NCI-H2107 treated with DMSO at 0.1 percent for 48 hours (cell line): ENCODE measurements at regions not wholly inside any gene's neighbourhood (a gene's known extent, or its start where the extent isn't known, plus 50 kb on each side); places are given as distances from the start of the nearest gene placed in this dataset.

Experiments
- DNase-seq: peaks from one replicate; lab custom pipeline; 2025; ENCODE audit not compliant: unreplicated experiment; lab: John Stamatoyannopoulos, UW

DNA sequence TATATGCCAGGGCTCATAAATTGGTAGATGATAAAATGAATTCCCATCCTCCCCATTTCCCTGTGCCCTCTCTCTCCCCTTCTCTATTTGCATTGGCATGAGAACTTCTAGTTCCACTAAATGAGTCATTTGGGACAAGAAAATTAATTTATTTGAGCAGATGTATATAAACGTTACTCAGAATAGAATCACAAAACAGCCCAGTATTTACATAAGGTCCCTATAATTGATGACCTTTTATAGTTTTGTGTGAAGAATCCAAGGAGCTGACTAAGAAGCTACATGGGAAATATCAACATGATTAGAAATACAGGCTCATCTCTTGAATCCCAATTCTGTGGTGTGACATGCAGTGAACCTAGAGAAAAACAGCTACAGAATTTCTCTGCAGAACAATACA is 617.7 kb upstream of the NR2F2 start:
- no peak for DNase-seq

DNA sequence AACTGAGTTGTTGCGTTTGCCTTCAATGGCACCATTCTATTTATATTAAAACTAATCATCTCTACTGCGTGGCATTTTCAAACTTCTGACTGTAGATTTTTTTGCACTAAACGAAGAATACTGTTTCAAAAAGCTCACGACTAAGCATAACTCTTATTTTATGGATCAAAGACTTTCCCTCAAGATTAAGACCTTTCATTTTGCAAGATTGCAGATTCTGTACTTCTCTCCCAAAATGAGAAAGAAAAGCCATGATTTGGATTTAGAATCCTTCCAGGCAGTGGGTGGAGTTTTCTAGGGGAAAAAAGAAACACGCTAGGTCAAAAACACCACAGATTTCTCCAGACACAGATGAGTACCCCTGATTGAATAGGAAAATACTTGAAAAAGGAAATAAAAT is 617.2 kb upstream of the NR2F2 start:
- DNase-seq = no peak

DNA sequence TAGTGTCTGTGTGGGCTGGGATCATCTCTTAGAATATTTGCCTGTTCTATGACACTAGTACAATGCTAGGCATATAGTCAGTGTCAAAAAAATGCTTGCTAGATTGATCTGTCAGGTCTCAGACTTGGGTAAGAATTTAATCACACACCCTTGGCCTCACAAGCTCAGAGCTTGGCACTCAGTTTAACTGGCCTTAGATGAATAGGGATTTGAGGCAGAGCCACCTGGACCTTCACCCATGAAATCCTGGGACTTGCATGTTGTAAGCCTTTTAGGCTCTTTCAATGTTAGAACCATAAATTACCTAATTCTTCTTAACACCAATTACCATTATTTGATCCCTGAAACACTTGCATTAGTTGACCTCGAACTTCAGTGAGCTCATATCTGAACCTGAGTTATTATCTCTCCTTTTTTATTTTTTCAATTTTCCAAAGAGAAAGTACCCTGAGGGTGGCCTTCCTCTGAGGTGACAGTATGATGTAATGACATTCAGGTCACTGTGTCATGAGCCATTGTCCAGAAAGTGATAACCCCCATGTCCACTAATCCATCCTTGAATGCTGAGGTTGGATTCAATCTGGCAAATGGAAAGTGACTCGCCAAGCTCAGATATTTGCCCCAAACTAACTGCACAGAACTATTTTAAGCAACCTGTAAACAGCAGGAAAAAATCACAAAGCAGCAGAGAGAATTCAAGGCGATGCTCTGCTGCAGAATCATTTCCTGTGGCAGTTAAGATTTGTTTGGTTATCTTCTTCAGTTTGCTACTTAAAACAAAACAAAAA is 615.2 kb upstream of the NR2F2 start:
- DNase-seq = no peak

DNA sequence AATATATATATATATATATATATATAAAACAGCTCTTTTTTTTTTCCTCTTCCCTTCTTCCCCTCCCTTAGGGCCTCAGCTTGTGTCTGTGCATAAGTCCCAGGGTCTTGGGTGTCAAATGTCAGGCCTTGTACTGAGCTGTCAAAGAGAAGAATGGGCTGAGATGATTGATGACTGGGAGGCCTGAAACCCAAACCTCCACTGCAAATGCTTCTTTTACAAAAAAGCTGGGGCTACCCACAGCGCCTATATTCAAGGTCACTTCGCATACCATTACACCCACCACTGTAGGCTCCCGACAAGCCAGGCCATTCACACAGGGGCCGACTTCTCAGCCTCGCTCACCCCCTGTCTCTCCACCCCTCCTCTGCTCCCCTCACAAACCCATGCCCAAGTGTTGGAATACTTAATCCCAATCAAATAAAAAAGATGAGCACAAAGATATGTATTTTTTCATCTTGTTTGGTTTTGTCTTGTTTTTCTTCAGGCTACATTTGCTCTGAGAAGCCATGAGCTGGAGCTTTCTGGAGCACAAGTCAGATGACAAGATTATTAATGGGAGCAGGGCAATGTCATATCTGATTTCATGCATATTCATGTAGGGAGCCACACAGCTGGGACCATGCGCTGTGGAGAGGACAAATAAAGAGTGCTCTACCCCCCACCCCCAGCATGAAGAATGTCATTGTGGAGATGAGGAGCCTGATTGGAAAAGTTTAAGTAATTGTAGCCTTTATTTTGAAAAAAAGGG is 614.4 kb upstream of the NR2F2 start:
- DNase-seq = peak; percentile 43

GRCh38 chr15:95716708-95717107 is 613.8 kb upstream of the NR2F2 start:
- DNase-seq = no peak

- no peak for DNase-seq
Observed at GRCh38 chr15:95718441-95718840, 612.1 kb upstream of the NR2F2 start.

GRCh38 chr15:95724908-95725633 is 605.4 kb upstream of the NR2F2 start:
- DNase-seq = no peak

DNA sequence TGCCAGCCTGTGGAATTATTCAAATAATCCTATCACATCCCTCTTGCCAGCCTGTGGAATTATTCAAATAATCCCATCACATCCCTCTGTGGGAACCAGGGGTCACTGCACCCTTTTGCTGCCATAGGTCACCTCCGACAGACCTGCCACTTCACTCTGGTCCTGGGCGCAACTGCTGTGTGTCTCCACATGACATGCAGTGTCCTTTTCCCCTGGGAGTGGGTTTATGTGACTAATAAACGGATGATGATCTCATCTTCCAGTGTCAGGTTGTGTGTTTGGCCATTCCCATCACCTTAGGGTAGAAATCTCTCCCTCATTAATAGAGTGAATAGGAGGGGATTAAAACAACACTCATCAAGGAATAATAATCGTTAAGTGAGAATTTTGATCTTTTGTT is 603.6 kb upstream of the NR2F2 start:
- no peak for DNase-seq

DNA sequence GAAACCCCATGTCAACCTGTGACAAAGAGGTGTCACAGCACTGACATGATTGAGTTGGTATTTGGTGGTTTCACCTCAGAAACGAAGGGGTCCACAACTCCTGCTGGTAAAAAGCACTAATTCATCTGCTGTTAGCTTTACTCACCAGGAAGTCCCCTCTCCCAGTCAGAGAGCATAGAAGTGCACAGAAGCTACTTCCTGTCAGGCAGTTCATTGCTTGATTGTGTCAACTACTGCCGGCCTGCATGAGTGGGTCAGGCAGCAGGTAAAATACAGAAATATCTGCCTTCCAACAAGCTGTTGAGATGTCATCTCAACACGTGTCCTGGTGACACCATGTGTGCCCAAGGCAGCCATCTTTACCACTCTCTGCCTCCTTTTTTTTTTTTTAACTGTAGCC is 596.6 kb upstream of the NR2F2 start:
- DNase-seq = no peak

DNA sequence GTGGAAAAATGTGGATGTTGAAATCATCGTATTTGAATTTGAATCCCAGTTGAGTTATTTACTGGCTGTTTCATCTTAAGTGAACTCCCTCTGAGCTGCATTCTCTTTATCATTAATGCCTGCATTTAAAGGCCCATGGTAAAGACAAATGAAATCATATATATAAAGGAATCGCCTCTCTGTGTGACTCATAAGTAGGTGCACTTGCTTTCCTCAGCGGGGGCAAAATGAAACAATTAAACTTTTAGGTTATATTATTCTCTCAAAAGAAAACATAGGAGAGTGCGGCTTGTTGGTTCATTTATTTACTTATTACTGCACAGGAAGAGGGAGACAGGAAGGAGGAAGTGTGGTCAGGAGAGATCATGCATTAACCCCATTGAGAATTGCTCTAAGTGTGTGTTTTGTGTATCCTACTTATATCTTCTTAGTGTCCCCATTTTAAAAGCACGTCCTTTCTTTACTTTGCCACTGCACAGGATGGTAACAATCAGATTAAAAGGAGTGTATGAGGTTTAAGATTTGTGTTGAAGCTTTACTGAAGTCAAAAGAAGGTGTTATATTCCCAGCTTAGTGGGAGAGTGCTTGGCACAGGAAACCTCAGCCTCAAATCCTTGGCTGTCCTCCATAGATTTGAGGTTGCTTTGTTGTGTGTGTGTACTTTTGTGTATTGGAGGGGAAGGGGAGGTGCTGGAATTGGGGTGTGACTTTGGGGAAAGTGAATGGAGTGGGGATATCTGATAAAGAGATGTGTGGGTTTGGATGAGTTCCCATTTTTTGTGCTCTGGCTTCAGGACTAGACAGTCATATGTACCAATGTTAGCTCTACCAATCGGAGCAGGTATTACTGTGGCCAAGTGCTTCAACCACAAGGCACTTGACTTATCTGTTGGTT is 595.8 kb upstream of the NR2F2 start:
- peak; percentile 33 for DNase-seq

- no peak for DNase-seq
Observed at GRCh38 chr15:95737060-95737459, 593.4 kb upstream of the NR2F2 start.

GRCh38 chr15:95739131-95739530 is 591.4 kb upstream of the NR2F2 start:
- no peak for DNase-seq

DNA sequence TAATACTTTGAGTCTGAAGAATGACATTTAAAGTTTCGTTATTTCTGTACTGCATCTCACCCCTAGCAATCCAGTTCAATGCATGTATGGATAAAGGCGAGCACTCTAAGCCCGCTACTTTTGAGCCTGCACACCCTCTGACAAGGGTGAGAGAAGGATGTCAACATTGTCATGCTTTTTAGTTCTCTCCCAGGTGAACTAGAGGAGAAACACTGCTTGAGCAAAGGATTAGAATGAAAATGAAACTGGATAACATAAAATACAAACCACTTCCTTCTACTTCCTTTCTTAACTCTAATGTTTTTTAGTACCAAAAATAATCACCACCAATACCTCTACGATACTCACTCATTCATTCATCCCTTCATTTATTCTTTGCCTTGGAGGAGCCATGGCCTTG is 588.7 kb upstream of the NR2F2 start:
- no peak for DNase-seq

GRCh38 chr15:95742256-95742655 is 588.2 kb upstream of the NR2F2 start:
- DNase-seq = no peak

DNA sequence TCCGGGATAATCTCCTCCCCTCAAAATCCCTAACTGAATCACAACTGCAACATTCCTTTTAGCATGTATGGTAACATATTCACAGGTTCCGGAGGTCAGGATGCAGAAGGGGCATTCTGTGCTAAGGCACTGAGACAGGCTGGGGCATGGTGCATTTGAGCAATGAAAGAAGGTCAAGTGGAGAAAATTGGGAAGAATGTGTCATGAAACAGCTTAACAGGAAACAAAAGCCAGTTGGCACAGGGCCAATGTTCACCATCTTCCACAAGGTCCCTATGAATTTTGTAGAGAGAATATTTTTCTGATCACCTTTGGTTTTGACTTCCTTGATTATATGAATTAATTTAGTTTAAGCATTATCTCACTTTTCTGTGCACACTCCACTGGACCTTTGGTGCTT is 587.7 kb upstream of the NR2F2 start:
- DNase-seq = no peak

- no peak for DNase-seq
Observed at GRCh38 chr15:95757171-95757570, 573.3 kb upstream of the NR2F2 start.

GRCh38 chr15:95758451-95758850 is 572.0 kb upstream of the NR2F2 start:
- no peak for DNase-seq

DNA sequence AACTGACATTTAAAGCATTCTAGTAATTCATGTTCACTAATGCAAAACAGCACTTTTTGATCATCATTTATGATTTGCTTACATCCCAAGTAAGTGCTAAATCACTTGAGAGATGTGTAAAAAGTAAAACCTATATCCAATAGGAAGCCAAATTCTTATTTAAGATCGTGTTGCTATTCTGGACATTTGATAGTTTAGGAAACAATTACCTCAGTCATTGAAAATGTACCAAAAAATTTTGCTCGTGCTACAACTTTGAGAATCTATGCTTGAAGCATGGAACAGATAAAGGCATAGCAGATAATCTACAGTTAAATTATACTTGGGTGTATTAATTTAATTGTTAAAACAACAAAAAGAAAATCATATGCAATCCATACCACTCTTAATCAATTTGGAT is 571.6 kb upstream of the NR2F2 start:
- DNase-seq = no peak

DNA sequence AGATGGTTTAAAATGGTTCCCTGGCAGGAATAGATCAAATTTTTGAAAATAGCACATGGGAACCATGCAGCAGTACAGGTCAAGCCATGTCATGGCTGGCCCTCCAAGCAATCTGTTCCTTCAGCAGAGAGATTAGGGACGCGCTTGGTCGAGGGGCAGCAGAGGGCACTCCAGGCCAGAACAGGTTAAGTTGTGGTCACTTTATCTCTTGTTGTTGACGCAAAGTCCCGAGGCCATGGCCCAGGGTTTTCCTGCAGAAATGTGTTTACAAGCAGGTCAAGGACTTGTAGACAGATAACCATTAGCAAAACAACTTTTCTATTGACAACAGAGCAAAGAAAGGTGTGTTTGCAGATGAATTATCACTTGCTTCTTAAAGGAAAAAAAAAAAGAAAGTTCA is 570.0 kb upstream of the NR2F2 start:
- no peak for DNase-seq

GRCh38 chr15:95761501-95762165 is 568.9 kb upstream of the NR2F2 start:
- no peak for DNase-seq
